ENCODE measurements at regions not wholly inside any gene's neighbourhood (a gene's known extent, or its start where the extent isn't known, plus 50 kb on each side); places are given as distances from the start of the nearest gene placed in this dataset.

- TF ChIP-seq, protein P1, sequence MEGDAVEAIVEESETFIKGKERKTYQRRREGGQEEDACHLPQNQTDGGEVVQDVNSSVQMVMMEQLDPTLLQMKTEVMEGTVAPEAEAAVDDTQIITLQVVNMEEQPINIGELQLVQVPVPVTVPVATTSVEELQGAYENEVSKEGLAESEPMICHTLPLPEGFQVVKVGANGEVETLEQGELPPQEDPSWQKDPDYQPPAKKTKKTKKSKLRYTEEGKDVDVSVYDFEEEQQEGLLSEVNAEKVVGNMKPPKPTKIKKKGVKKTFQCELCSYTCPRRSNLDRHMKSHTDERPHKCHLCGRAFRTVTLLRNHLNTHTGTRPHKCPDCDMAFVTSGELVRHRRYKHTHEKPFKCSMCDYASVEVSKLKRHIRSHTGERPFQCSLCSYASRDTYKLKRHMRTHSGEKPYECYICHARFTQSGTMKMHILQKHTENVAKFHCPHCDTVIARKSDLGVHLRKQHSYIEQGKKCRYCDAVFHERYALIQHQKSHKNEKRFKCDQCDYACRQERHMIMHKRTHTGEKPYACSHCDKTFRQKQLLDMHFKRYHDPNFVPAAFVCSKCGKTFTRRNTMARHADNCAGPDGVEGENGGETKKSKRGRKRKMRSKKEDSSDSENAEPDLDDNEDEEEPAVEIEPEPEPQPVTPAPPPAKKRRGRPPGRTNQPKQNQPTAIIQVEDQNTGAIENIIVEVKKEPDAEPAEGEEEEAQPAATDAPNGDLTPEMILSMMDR (IDR thresholded peaks at IDR 0.05): no peak
- no peak for TF ChIP-seq POLR2A (IDR thresholded peaks at IDR 0.05)
These were observed 604.9 kb upstream of the CFAP20DC start for GRCh38 chr3:59654480-59655417.
